GM18499 (cell line): ENCODE measurements at regions not wholly inside any gene's neighbourhood (a gene's known extent, or its start where the extent isn't known, plus 50 kb on each side); places are given as distances from the start of the nearest gene placed in this dataset.

Experiments used
- ATAC-seq: cut with Tn5 transposase; IDR thresholded peaks from one replicate; pipeline ENCODE4 v1.9.1; 2021; ENCODE audit warnings: moderate number of reproducible peaks; ENCODE audit not compliant: insufficient read depth, unreplicated experiment

- no peak for ATAC-seq
Observed at GRCh38 chr4:14262221-14262620, 634.7 kb upstream of the BOD1L1 start.

- no peak for ATAC-seq
Observed at GRCh38 chr4:14264437-14264836, 636.9 kb upstream of the BOD1L1 start.

- ATAC-seq = no peak
Observed at GRCh38 chr4:14265651-14266050, 638.1 kb upstream of the BOD1L1 start.

GRCh38 chr4:14267373-14268060 lies 640.0 kb upstream of the BOD1L1 start:
- ATAC-seq = no peak

GRCh38 chr4:14269824-14270223 lies 642.3 kb upstream of the BOD1L1 start:
- ATAC-seq = no peak

- no peak for ATAC-seq
Observed at GRCh38 chr4:14272206-14272605, 644.7 kb upstream of the BOD1L1 start.

- ATAC-seq = no peak
Observed at GRCh38 chr4:14277505-14277904, 650.0 kb upstream of the BOD1L1 start.

GRCh38 chr4:14280567-14280966 lies 653.0 kb upstream of the BOD1L1 start:
- ATAC-seq = no peak

GRCh38 chr4:14284578-14284977 lies 657.1 kb upstream of the BOD1L1 start:
- ATAC-seq = no peak

GRCh38 chr4:14289708-14290107 lies 662.2 kb upstream of the BOD1L1 start:
- ATAC-seq = no peak

- ATAC-seq = no peak
Observed at GRCh38 chr4:14293582-14293981, 666.1 kb upstream of the BOD1L1 start.

GRCh38 chr4:14294611-14295010 lies 667.1 kb upstream of the BOD1L1 start:
- ATAC-seq = no peak

- ATAC-seq = no peak
Observed at GRCh38 chr4:14299166-14299565, 671.6 kb upstream of the BOD1L1 start.

GRCh38 chr4:14302021-14302420 lies 674.5 kb upstream of the BOD1L1 start:
- no peak for ATAC-seq

- no peak for ATAC-seq
Observed at GRCh38 chr4:14303856-14304255, 676.3 kb upstream of the BOD1L1 start.

- ATAC-seq = no peak
Observed at GRCh38 chr4:14308229-14308651, 680.7 kb upstream of the BOD1L1 start.

- ATAC-seq = no peak
Observed at GRCh38 chr4:14309431-14309830, 681.9 kb upstream of the BOD1L1 start.

- no peak for ATAC-seq
Observed at GRCh38 chr4:14313757-14314156, 686.2 kb upstream of the BOD1L1 start.

- no peak for ATAC-seq
Observed at GRCh38 chr4:14315129-14315528, 687.2 kb upstream of the CPEB2 start.

- ATAC-seq = no peak
Observed at GRCh38 chr4:14317351-14317750, 684.9 kb upstream of the CPEB2 start.

- ATAC-seq = no peak
Observed at GRCh38 chr4:14318671-14319070, 683.6 kb upstream of the CPEB2 start.

- ATAC-seq = no peak
Observed at GRCh38 chr4:14321723-14322122, 680.6 kb upstream of the CPEB2 start.

GRCh38 chr4:14323191-14323590 lies 679.1 kb upstream of the CPEB2 start:
- no peak for ATAC-seq
